ENCODE measurements at regions not wholly inside any gene's neighbourhood (a gene's known extent, or its start where the extent isn't known, plus 50 kb on each side); places are given as distances from the start of the nearest gene placed in this dataset.

- in situ Hi-C loops (cut with MboI) = no loop called here
- Histone ChIP-seq H4K20me1 (ENCODE audit: control insufficient read depth, insufficient read depth) (no peaks in the 10 kb centered on the region), H3K9ac (ENCODE audit: control insufficient read depth, insufficient read depth, low read length) (no peak overlapping the region), H2AFZ (ENCODE audit: control insufficient read depth, low read depth, low read length) (no peak overlapping the region), H3K4me2 (ENCODE audit: control insufficient read depth, insufficient read depth) (no peak overlapping the region), H3K27me3 (replicated peaks in 1 of 2; ENCODE audit: control insufficient read depth in 2 of 2, insufficient read depth in 2 of 2, low read length in 1 of 2) (no peaks in the 10 kb centered on the region; a peak in 1 of 4 replicates), H3K27ac (ENCODE audit: control insufficient read depth, insufficient read depth) (no peak overlapping the region), H3K79me2 (ENCODE audit: control insufficient read depth, insufficient read depth, low read length) (no peaks in the 10 kb centered on the region), H3K9me3 (replicated peaks; ENCODE audit: control insufficient read depth, insufficient read depth, low read length) (no peaks in the 10 kb centered on the region), H3K4me3 (no peak overlapping the region), H3K36me3 (ENCODE audit: control insufficient read depth in 2 of 2, insufficient read depth in 2 of 2, low read length in 1 of 2) (no peaks in the 10 kb centered on the region), H3K4me1 (ENCODE audit: control insufficient read depth, insufficient read depth, low read length) (no peaks in the 10 kb centered on the region)
- SMC1A ChIA-PET (ENCODE audit: uncharacterized antibody, unreplicated experiment) = interaction anchor here (1.0 to 2.1 kb wide), 5 partner anchors 11 to 33 kb away, joined by 3 to 6 read pairs (median 3); no protein-coding TSS in a partner anchor
- DNase-seq (ENCODE audit: low read depth, low spot score) (no peak), FAIRE-seq (no peak), ATAC-seq (no peak)
- intact Hi-C loops (cut with micrococcal nuclease; ENCODE audit: unreplicated experiment) = no loop called here
- 13% methylated on average over 2 of the region's 2 CpGs for WGBS (ENCODE audit: insufficient coverage, insufficient replicate concordance, low lambda C conversion rate, missing lambda C conversion rate)
- no TSS peak for BruUV-seq (replicated peaks)
- TF ChIP-seq MYB (IDR thresholded peaks at IDR 0.05; ENCODE audit: borderline replicate concordance, low read depth, low read length) (no peak), SMC3 (IDR thresholded peaks at IDR 0.05; ENCODE audit: borderline replicate concordance, low read length) (no peak), NFIC (IDR thresholded peaks at IDR 0.05; ENCODE audit: low read depth, low read length) (no peak)
- CTCF ChIA-PET = no interaction called here
- RAD21 ChIA-PET (ENCODE audit: unreplicated experiment) = interaction anchor here (1.4 kb wide), 1 partner anchor 8 kb away, joined by 5 read pairs; no protein-coding TSS in a partner anchor
- POLR2A ChIA-PET = interaction anchor here (0.5 to 2.0 kb wide), 3 partner anchors 9 to 744 kb away, joined by 3 to 5 read pairs (median 5); no protein-coding TSS in a partner anchor
Measured at GRCh38 chr20:22929661-22930060, 105.5 kb upstream of the SSTR4 start.

- POLR2A ChIA-PET = interaction anchor here (2.0 kb wide), 1 partner anchor 12 kb away, joined by 5 read pairs; no protein-coding TSS in a partner anchor
- TF ChIP-seq SMARCA5 (IDR thresholded peaks at IDR 0.05) (no peak), RAD21 (IDR thresholded peaks at IDR 0.05; ENCODE audit: insufficient read depth, low read depth, low read length) (no peak), FOXM1 (IDR thresholded peaks at IDR 0.05; ENCODE audit: low read depth, low read length) (no peak), POLR2AphosphoS2 (IDR thresholded peaks at IDR 0.05; ENCODE audit: low read depth, low read length) (no peak), SIX5 (IDR thresholded peaks at IDR 0.05; ENCODE audit: low read depth, low read length, severe bottlenecking) (no peak), TCF12 (IDR thresholded peaks at IDR 0.05; ENCODE audit: low read depth, low read length) (no peak), ELK1 (IDR thresholded peaks at IDR 0.05; ENCODE audit: low read depth, low read length) (no peak), IRF3 (IDR thresholded peaks at IDR 0.05) (no peak)
Measured at GRCh38 chr20:22931653-22932608, 103.2 kb upstream of the SSTR4 start.

More at GRCh38 chr20:22931653-22932608, 103.2 kb upstream of the SSTR4 start:
- H3K4me1 ChIP-seq (ENCODE audit: control insufficient read depth, insufficient read depth, low read length) = no peaks in the 10 kb centered on the region
- no peak overlapping the region for H3K27ac ChIP-seq (ENCODE audit: control insufficient read depth, insufficient read depth)
- H3K9ac ChIP-seq (ENCODE audit: control insufficient read depth, insufficient read depth, low read length) = no peak overlapping the region
- no peaks in the 10 kb centered on the region for H3K79me2 ChIP-seq (ENCODE audit: control insufficient read depth, insufficient read depth, low read length)
- H4K20me1 ChIP-seq (ENCODE audit: control insufficient read depth, insufficient read depth) = no peaks in the 10 kb centered on the region
- no TSS peak for BruUV-seq (replicated peaks)
- no peak overlapping the region for H3K4me3 ChIP-seq
- ChIA-PET RAD21 (ENCODE audit: unreplicated experiment) (interaction anchor here (0.6 kb wide), 1 partner anchor 43 kb away, joined by 3 read pairs; no protein-coding TSS in a partner anchor), CTCF (interaction anchor here (0.8 to 1.4 kb wide), 5 partner anchors 11 to 198 kb away, joined by 3 to 5 read pairs (median 3); no protein-coding TSS in a partner anchor), SMC1A (ENCODE audit: uncharacterized antibody, unreplicated experiment) (interaction anchor here (1.2 to 3.3 kb wide), 4 partner anchors 8 to 12 kb away, joined by 3 to 16 read pairs (median 6); no protein-coding TSS in a partner anchor)
- no peaks in the 10 kb centered on the region for H3K36me3 ChIP-seq (ENCODE audit: control insufficient read depth in 2 of 2, insufficient read depth in 2 of 2, low read length in 1 of 2)
- no peak for ATAC-seq
- DNase-seq (ENCODE audit: low read depth, low spot score) = no peak
- 25% methylated on average over 7 of the region's 7 CpGs for WGBS (ENCODE audit: insufficient coverage, insufficient replicate concordance, low lambda C conversion rate, missing lambda C conversion rate)
- no peak overlapping the region for H2AFZ ChIP-seq (ENCODE audit: control insufficient read depth, low read depth, low read length)
- in situ Hi-C loops (cut with MboI) = no loop called here
- H3K9me3 ChIP-seq (replicated peaks; ENCODE audit: control insufficient read depth, insufficient read depth, low read length) = no peaks in the 10 kb centered on the region
- no peak overlapping the region for H3K4me2 ChIP-seq (ENCODE audit: control insufficient read depth, insufficient read depth)
- H3K27me3 ChIP-seq (replicated peaks in 1 of 2; ENCODE audit: control insufficient read depth in 2 of 2, insufficient read depth in 2 of 2, low read length in 1 of 2) = no peaks in the 10 kb centered on the region; a peak in 1 of 4 replicates
- no peak for FAIRE-seq
- intact Hi-C loops (cut with micrococcal nuclease; ENCODE audit: unreplicated experiment) = no loop called here

Measured in GM12878 (cell line).